HCT116 (cell line): ENCODE measurements at regions not wholly inside any gene's neighbourhood (a gene's known extent, or its start where the extent isn't known, plus 50 kb on each side); places are given as distances from the start of the nearest gene placed in this dataset.

ENCODE experiments used
- ATAC-seq: fragments of 200-7000 bp; cut with Tn5 transposase; 2 replicates; pipeline ENCODE4 v1.9.1; 2020; ENCODE audit warnings: mild to moderate bottlenecking, moderate library complexity
- BruUV-seq: library from RNA; stranded (reverse); fragments of 400-500 nt; replicated peaks from 2 replicates; lab custom pipeline; 2021; lab: Mats Ljungman, UMichigan
- CTCF ChIA-PET: fragments of 300-600 bp; sonication (Branson Sonifier 250); formaldehyde crosslinking; loops from one replicate; lab custom pipeline; 2021; ENCODE audit warnings: antibody characterized with exemption; lab: Charles Lee
- POLR2A ChIA-PET: fragments of 300-600, 350-600 bp; sonication (Branson Sonifier 250); formaldehyde crosslinking; loops from one replicate; lab custom pipeline; 2021; ENCODE audit warnings: antibody characterized with exemption; lab: Charles Lee
- RAD21 ChIA-PET, 2 experiments: fragments of 300-600 bp; sonication (Branson Sonifier 250); formaldehyde crosslinking; loops; one replicate each; lab custom pipeline; 2023; ENCODE audit warnings: low total read pairs in 2 of 2; ENCODE audit not compliant: uncharacterized antibody in 2 of 2, unreplicated experiment in 2 of 2, low non-redundant PET in 1 of 2; lab: Charles Lee
- DNase-seq: peaks from one replicate; pipeline ENCODE4 v3.0.0-alpha.2; 2010; ENCODE audit warnings: low read depth, low spot score
- H2AFZ ChIP-seq: fragments of 200-600 bp; shearing (Covaris generic), sonication (generic); 2 replicates; pipeline ENCODE4 v1.6.1; 2017; ENCODE audit warnings: low read depth, mixed run types, mixed read lengths, antibody characterized with exemption, low read length; ENCODE audit not compliant: poor library complexity, severe bottlenecking
- H3K27ac ChIP-seq: 2 replicates; pipeline ENCODE4 v1.5.1; 2012; ENCODE audit warnings: low read depth, low read length
- H3K27me3 ChIP-seq: fragments of 200-600 bp; sonication (generic); 2 replicates; pipeline ENCODE4 v1.6.1; 2016; ENCODE audit warnings: mixed run types, low read length, mixed read lengths; ENCODE audit not compliant: insufficient read depth
- H3K36me3 ChIP-seq, 2 experiments: fragments of 200-500 bp in 1 of 2; fragments of 200-600 bp in 1 of 2; sonication (Bioruptor generic) in 1 of 2; sonication (generic) in 1 of 2; 2 replicates each; pipeline versions ENCODE4 v1.5.1 to v1.6.1; 2014 to 2016; ENCODE audit warnings: low read length in 2 of 2, inconsistent platforms in 1 of 2, mixed read lengths in 1 of 2, mixed run types in 1 of 2; ENCODE audit not compliant: insufficient read depth in 2 of 2, control insufficient read depth in 1 of 2
- H3K4me1 ChIP-seq, 2 experiments: fragments of 200-600 bp in 1 of 2; sonication (generic) in 1 of 2; 2 replicates each; pipeline versions ENCODE4 v1.5.1 to v1.6.1; 2012 to 2017; ENCODE audit warnings: low read length in 2 of 2, inconsistent platforms in 1 of 2, mild to moderate bottlenecking in 1 of 2, mixed read lengths in 1 of 2, mixed run types in 1 of 2, moderate library complexity in 1 of 2; ENCODE audit not compliant: insufficient read depth in 2 of 2, control insufficient read depth in 1 of 2
- H3K4me2 ChIP-seq: fragments of 200-600 bp; sonication (generic); 2 replicates; pipeline ENCODE4 v1.6.1; 2017; ENCODE audit warnings: mixed run types, low read length, mixed read lengths
- H3K4me3 ChIP-seq, 2 experiments: fragments of 200-600 bp in 1 of 2; sonication (generic) in 1 of 2; replicated peaks in 1 of 2; 2 replicates each; pipeline ENCODE4 v1.5.1; 2011 to 2016; ENCODE audit warnings: low read length in 2 of 2, control low read depth in 1 of 2, low read depth in 1 of 2, mild to moderate bottlenecking in 1 of 2, mixed read lengths in 1 of 2, mixed run types in 1 of 2
- H3K79me2 ChIP-seq: fragments of 200-600 bp; sonication (generic); 2 replicates; pipeline ENCODE4 v1.6.1; 2017; ENCODE audit warnings: mild to moderate bottlenecking, mixed run types, low read length, moderate library complexity, mixed read lengths; ENCODE audit not compliant: insufficient read depth
- H3K9ac ChIP-seq: fragments of 200-600 bp; sonication (generic); 2 replicates; pipeline ENCODE4 v1.6.1; 2016; ENCODE audit warnings: low read length, mixed read lengths
- H3K9me2 ChIP-seq: fragments of 200-600 bp; sonication (generic), shearing (Covaris generic); 2 replicates; pipeline ENCODE4 v1.6.1; 2017; ENCODE audit warnings: mixed run types, mild to moderate bottlenecking, moderate library complexity; ENCODE audit not compliant: insufficient read depth
- H3K9me3 ChIP-seq, 2 experiments: fragments of 200-500 bp in 1 of 2; fragments of 200-600 bp in 1 of 2; sonication (Bioruptor generic) in 1 of 2; sonication (generic) in 1 of 2; 2 replicates each; pipeline ENCODE4 v1.6.1; 2014 to 2017; ENCODE audit warnings: low read length in 2 of 2, mixed read lengths in 2 of 2, inconsistent platforms in 1 of 2, low read depth in 1 of 2, mild to moderate bottlenecking in 1 of 2, mixed run types in 1 of 2, moderate library complexity in 1 of 2; ENCODE audit not compliant: control insufficient read depth in 1 of 2, insufficient read depth in 1 of 2
- H4K20me1 ChIP-seq: fragments of 200-600 bp; sonication (generic), shearing (Covaris generic); 2 replicates; pipeline ENCODE4 v1.6.1; 2017; ENCODE audit warnings: mixed run types, mild to moderate bottlenecking, moderate library complexity; ENCODE audit not compliant: insufficient read depth
- CBX3 ChIP-seq: IDR thresholded peaks from 2 replicates; pipeline ENCODE4 v1.6.1; 2012; ENCODE audit warnings: low read depth
- CTCF ChIP-seq, 3 experiments: fragments of 200-600 bp in 1 of 3; sonication (generic) in 1 of 3; IDR thresholded peaks in 2 of 3; conservative IDR thresholded peaks in 1 of 3; 2 replicates each; pipeline ENCODE4 v1.5.1; 2012 to 2017; ENCODE audit warnings: low read depth in 2 of 3, low read length in 2 of 3, antibody characterized with exemption in 1 of 3, borderline replicate concordance in 1 of 3, control low read depth in 1 of 3, mild to moderate bottlenecking in 1 of 3, mixed read lengths in 1 of 3, mixed run types in 1 of 3, moderate library complexity in 1 of 3; ENCODE audit not compliant: insufficient read depth in 1 of 3
- EZH2 ChIP-seq: fragments of 200-600 bp; sonication (generic); IDR thresholded peaks from 2 replicates; pipeline ENCODE4 v1.6.1; 2017; ENCODE audit warnings: antibody characterized with exemption, mixed run types
- FOSL1 ChIP-seq: IDR thresholded peaks from 2 replicates; pipeline ENCODE4 v1.6.1; 2012; ENCODE audit warnings: low read depth
- JUND ChIP-seq: IDR thresholded peaks from 2 replicates; pipeline ENCODE4 v1.6.1; 2012
- MAX ChIP-seq: IDR thresholded peaks from 2 replicates; pipeline ENCODE4 v1.6.1; 2012
- POLR2A ChIP-seq: IDR thresholded peaks from 2 replicates; pipeline ENCODE4 v1.7.0; 2011; ENCODE audit warnings: borderline replicate concordance; ENCODE audit not compliant: insufficient read depth, insufficient read length; ENCODE audit errors: extremely low read depth
- RAD21 ChIP-seq: IDR thresholded peaks from 2 replicates; pipeline ENCODE4 v1.6.1; 2012; ENCODE audit warnings: low read depth, mild to moderate bottlenecking
- intact Hi-C: fragments of 100-400 bp; cut with micrococcal nuclease; formaldehyde crosslinking; loops from 2 replicates; pipeline ENCODE4 v1.10.0; 2022

- CTCF ChIA-PET = no interaction called here
- Histone ChIP-seq H3K27me3 (no peaks in the 10 kb centered on the region), H3K79me2 (no peaks in the 10 kb centered on the region), H3K9ac (no peak overlapping the region), H2AFZ (no peak overlapping the region), H3K9me3 (no peaks in the 10 kb centered on the region), H3K4me2 (no peak overlapping the region), H4K20me1 (no peaks in the 10 kb centered on the region), H3K4me3 (no peak overlapping the region), H3K9me2 (no peaks in the 10 kb centered on the region), H3K4me1 (no peaks in the 10 kb centered on the region), H3K36me3 (no peaks in the 10 kb centered on the region), H3K27ac (no peak overlapping the region)
- POLR2A ChIA-PET = no interaction called here
- no TSS peak for BruUV-seq
- intact Hi-C loops = no loop called here
- DNase-seq = no peak
- no peak for ATAC-seq
- no peak for TF ChIP-seq EZH2
- no peak for TF ChIP-seq JUND
- no peak for TF ChIP-seq MAX
- TF ChIP-seq POLR2A = no peak
- no peak for TF ChIP-seq CTCF (IDR thresholded peaks at IDR 0.05 in 2 of 3, conservative IDR thresholded peaks at IDR 0.05 in 1 of 3; ENCODE audit: borderline replicate concordance in 1 of 3, insufficient read depth in 1 of 3, low read depth in 2 of 3, low read length in 2 of 3)
- no peak for TF ChIP-seq FOSL1
- TF ChIP-seq RAD21 = no peak
- no peak for TF ChIP-seq CBX3
- RAD21 ChIA-PET = no interaction called here
Measured at GRCh38 chr1:22259551-22260282, 116.8 kb upstream of the WNT4 start.
